ENCODE measurements at regions not wholly inside any gene's neighbourhood (a gene's known extent, or its start where the extent isn't known, plus 50 kb on each side); places are given as distances from the start of the nearest gene placed in this dataset.

- H3K4me3 ChIP-seq (ENCODE audit: low read depth, low read length): no peak overlapping the region
- DNase-seq (ENCODE audit: low read depth): no peak
- no peak for TF ChIP-seq CTCF (IDR thresholded peaks at IDR 0.05; ENCODE audit: low read depth, low read length, missing control alignments)
Measured at GRCh38 chr11:69930081-69931059, 111.2 kb upstream of the FGF3 start.

GRCh38 chr11:69931060-69931910, 112.1 kb upstream of the FGF3 start:
- H3K4me3 ChIP-seq (ENCODE audit: low read depth, low read length): no peak overlapping the region
- DNase-seq (ENCODE audit: low read depth): no peak
- no peak for TF ChIP-seq CTCF (IDR thresholded peaks at IDR 0.05; ENCODE audit: low read depth, low read length, missing control alignments)

DNA sequence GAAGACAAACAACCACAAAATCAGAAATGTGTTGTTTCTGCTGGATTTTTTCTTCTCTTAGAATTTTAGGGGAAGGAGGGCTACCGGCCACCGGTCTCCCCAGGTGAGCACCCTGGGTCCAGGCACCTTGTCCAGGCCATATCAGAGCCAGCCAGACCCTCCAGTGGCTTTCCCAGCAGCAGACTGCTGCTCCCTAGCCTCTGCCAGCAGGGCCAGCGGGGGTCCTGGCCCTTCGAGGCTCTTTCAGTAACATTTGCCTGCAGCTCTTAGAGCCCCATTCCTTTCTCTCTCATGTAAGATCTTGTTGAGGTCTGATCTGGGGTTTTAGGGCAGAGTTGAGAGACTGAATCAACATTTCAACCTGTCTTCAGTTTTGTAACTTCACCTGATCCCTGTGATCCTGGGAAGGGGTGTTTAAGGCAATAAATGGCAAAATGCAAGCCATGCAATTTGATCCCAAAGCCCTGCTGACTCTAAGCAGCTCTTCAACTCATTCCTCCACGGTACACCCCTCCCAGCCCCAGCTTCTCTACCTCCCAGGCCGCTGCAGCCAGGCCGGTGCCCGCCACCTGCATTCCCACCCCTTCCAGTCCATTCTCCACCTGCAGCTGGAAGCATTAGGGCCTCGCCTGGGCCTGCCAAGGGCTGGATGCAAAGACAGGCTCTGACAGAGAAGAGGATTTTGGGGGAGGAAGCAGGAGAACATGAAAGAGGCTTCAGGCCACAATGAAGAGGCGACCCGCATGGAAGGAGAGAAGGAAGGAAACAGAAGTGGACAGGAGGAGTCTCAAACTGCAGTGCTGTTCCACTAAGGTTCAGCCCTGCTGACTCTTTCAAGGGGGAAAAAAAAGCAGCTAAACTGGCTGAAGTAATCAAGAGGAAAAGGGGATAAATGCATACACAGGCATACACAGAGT, 113.0 kb upstream of the FGF3 start:
- no peak for DNase-seq (ENCODE audit: low read depth)
- TF ChIP-seq CTCF (IDR thresholded peaks at IDR 0.05; ENCODE audit: low read depth, low read length, missing control alignments): no peak
- no peak overlapping the region for H3K4me3 ChIP-seq (ENCODE audit: low read depth, low read length)

- no peak for DNase-seq (ENCODE audit: low read depth)
- TF ChIP-seq CTCF (IDR thresholded peaks at IDR 0.05; ENCODE audit: low read depth, low read length, missing control alignments): no peak
- H3K4me3 ChIP-seq (ENCODE audit: low read depth, low read length): no peak overlapping the region
Measured at GRCh38 chr11:69934861-69935494, 115.8 kb upstream of the FGF3 start.

GRCh38 chr11:69935941-69936505, 116.8 kb upstream of the FGF3 start:
- TF ChIP-seq CTCF (IDR thresholded peaks at IDR 0.05; ENCODE audit: low read depth, low read length, missing control alignments): no peak
- no peak overlapping the region for H3K4me3 ChIP-seq (ENCODE audit: low read depth, low read length)
- DNase-seq (ENCODE audit: low read depth): no peak

All from GM12864 (cell line).